GM19025 (cell line): ENCODE measurements at regions not wholly inside any gene's neighbourhood (a gene's known extent, or its start where the extent isn't known, plus 50 kb on each side); places are given as distances from the start of the nearest gene placed in this dataset.
"Not testable (repeated sequence)": the region's sequence is repeated elsewhere in the genome, so short reads cannot be mapped to it uniquely, and the experiment has no call there.

Source experiments
- ATAC-seq: cut with Tn5 transposase; IDR thresholded peaks from one replicate; pipeline ENCODE4 v1.9.1; 2021; ENCODE audit warnings: mild to moderate bottlenecking, low read depth, moderate library complexity; ENCODE audit not compliant: unreplicated experiment

DNA sequence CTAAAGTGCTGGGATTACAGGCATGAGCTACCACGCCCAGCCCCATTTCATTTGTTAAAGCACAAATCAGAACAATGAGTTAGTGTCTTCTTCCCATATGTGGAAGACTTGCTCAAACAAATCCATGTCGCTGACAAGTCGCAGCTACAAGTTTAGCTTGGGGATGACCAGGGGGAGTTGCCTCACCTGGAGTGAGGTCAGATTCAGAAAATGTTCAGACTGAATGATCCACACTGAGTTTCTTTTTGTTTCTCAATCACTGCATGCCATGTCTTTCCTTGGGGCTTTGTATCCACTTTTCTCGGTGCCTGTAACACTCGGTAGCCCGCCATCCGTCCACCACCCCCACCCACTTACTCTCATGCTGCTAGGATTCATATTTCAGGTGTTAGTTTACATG lies 437.3 kb upstream of the DYNLRB2 start:
- no peak for ATAC-seq

DNA sequence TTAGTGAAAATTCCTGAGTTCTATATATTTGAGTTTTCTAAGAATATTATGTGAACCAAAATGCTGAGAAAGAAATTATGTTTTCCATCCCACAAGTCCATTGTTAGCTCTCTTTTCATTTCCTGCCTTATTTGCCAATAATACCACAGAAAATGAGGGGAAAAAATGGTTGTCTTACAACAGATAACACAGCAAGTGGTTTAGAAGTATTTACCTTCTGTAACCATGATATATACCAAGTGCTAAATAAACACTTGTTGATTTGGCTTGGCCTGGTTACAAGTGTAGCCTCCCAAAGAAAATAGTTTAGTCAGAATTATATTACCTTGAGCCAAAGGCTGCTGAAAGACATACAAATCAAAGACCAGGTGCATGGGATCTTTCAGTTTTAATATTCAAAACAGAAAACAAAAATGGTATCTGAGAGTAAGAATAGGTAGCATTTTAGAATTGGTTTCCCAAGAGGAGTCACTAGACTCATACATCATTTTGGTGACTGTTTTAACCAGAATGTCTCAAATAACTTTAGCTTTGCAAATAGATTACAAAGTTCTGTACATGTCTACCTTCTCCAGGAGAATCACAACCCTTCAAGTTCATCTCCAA lies 439.8 kb upstream of the DYNLRB2 start:
- ATAC-seq, result no peak

DNA sequence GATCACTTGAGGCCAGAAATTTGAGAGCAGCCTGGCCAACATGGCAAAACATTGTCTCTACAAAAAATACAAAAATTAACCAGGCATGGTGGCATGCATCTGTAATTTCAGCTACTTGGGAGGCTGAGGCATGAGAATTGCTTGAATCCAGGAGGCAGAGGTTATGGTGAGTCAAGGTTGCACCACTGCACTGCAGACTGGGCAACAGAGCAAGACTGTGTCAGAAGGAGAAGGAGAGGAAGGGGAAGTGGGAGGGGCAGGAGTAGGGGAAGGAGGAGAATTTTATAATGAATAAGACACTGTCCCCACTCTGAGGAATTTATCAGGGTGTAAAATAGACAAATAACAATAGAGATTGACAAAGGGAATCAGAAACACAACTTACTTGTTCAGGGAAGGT lies 440.6 kb upstream of the DYNLRB2 start:
- ATAC-seq, result no peak

DNA sequence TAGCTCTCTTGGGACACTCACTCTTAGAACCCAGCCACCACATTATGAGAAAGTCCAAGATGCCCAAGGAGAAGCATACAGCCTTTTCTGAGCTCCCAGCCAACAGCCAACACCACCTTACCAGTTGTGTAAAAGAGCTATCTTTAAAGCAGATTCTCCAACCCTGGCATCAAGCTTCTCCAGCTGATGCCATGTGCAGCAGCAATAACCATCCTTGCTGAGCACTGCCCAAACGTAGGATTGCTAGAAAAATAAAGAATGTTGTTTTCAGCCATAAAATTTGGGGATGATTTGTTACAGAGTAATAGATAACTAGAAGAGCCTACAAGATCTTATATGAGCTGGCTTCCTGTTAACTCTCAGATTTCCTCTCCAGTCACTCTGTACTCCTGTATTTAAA lies 443.7 kb upstream of the DYNLRB2 start:
- no peak for ATAC-seq

DNA sequence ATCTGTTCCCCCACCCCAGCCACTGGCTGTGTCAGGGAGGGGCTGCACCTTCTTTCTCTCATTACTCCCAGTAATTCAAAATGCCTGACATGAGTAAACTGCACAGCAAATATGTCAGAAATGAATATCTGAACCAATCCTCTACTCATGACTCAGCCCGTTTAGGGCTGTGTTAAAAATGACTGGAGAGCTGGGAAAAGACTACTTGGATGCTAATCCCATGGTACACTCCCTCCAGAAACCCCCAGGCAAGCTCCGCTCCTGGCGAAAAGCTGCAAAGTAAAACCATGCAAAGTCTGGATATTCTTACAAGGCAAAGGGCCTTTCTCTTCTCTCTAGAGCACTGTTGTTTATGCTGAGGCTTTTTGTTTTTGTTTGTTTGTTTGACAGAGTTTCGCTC lies 448.1 kb upstream of the DYNLRB2 start:
- no peak for ATAC-seq

DNA sequence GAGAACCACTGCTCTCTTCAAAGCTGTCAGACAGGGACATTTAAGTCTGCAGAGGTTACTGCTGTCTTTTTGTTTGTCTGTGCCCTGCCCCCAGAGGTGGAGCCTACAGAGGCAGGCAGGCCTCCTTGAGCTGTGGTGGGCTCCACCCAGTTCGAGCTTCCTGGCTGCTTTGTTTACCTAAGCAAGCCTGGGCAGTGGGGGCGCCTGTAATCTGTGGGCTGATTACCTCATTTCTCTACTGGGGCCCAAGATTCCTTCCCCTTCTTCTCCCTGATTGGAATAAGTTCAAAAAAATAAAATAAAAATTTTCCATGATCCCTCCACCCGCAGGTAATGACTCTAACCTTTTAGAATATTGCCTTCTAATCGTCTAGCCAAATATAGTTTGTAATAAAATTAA lies 449.3 kb upstream of the DYNLRB2 start:
- ATAC-seq, result not testable (repeated sequence)

DNA sequence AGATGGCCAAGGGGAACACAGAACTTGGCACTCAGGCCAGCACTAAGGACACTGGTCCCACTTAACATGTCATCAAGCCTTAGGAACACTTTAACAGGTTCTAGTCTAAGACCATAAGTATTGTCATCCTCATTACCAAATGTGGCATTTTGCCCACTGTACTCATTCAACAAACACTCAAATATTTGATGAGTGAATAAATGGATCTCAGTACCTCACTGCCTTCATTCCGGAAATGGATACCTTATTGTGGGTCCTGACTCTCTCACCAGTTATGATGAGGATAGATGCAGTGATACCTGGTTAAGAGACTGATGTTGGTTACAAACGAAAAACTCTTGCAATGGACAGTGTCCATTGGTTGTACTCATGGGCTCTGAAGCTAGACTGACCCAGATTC lies 455.2 kb upstream of the DYNLRB2 start:
- no peak for ATAC-seq

DNA sequence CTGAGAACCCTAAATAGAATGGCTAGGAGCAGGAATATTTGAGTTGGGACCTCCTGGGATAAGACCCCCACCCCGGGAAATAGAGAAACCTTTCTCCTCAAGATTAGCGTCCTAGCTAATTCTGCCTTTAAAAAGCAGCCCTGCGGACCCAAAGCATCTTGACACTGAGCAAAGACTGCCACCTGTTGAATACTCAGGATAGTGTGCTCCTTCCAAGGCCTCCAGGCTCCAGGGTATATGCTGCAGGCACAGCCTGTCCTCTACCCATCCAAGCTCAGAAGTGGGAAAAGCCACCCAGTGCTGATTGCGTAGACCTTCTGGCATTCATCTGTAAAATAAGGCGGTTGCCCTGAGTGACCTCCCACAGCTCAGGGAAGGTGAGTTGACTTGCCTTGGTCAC lies 456.2 kb upstream of the DYNLRB2 start:
- no peak for ATAC-seq

DNA sequence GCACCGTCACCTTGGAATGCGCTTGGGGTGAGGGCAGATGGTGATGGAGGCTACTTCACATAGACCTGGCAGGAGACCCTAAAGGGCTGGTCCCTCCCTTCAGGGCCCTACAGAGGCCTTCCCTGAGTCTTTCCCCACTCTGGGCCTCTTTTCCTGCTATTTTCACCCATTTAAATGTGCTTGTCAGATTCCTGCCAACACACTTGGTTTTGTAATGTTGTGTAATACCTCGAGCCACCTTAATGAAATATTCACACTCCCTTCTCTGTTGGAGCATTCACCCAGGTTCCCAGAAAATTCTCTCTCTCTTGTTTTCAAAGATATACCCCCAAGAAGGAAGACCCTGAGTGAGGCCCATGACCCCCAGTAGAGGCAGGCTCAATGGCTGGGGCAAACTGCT lies 456.6 kb upstream of the DYNLRB2 start:
- no peak for ATAC-seq

DNA sequence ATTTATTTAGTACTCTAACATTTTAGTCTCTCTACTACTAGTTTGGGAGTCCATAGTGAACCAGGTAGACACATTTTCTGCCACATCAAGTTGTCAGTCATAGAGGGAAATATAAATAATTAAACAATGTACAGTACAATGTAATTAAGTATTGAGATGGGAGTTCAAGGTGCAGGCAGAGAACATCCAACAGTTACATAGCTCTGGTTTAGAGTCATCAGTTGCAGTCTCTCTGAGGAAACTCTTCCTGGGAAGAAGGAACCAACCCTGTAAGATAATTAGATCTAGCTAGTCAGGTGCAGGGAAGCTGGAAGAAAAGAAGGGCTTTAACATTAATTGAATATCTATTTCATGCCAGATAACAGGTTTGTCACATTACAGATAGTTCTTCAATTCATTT lies 457.9 kb upstream of the DYNLRB2 start:
- no peak for ATAC-seq

DNA sequence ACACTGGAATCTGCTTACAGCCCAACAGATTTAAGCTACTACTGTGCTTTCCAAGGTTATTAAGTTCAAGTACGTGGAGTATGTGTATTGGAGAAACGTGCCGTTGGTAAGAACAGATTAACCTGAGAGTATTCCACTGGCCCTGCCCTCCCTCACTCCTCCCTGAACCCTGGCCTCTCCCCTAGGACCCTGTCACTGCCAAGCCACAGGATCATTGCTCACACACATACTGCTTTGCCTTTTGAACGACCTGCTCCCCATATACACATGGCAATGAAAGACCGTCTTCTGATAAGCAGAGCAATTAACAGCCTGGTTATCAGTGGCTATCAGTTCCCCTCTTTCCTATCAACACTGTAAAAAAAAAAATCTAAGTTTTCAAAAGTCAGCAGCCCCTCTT lies 458.9 kb upstream of the DYNLRB2 start:
- ATAC-seq, result no peak

DNA sequence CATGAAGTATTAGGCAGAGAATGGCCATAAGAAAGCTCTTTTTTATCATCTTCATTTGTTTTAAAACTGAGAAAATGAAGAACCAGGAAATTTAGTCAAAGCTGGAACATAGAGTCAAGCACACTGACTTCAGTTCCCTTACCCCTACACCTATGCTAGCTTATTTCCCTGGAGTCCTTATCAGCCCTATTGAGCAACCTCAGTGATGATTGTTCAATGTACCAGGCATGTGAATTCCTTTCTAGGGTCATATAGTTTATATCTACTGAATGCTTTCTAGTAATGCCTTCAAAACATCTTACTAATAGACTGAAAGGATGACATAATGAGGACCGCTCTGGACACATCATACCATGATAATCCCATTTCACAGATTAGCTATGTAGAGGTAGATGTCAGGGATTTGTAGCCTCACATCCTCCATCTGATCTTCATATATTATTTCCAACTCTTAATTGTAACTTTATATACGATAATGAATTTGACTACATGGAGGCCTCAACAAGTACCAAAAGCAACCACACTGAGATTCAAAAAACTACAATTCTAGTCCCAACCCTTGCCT lies 460.4 kb upstream of the DYNLRB2 start:
- no peak for ATAC-seq

DNA sequence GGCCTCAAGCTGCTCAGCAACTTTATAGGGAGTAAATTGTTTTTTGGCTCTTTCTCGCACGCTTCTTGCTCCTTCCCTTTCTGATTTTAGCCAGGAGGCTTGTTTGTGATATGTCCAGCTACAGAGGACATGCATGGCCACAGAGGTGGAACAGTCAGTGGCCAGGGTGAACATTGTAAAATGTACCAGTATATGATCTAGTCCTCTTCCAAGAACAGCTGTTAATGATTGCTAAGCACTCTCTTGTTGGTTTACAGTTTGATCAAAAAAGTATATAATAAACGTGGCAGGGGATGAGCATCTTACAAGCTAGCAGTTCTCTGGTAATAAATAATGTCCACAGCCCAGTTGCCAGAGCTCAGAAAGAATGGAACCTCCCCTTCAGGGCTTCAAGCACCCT lies 461.7 kb upstream of the DYNLRB2 start:
- ATAC-seq, result no peak

DNA sequence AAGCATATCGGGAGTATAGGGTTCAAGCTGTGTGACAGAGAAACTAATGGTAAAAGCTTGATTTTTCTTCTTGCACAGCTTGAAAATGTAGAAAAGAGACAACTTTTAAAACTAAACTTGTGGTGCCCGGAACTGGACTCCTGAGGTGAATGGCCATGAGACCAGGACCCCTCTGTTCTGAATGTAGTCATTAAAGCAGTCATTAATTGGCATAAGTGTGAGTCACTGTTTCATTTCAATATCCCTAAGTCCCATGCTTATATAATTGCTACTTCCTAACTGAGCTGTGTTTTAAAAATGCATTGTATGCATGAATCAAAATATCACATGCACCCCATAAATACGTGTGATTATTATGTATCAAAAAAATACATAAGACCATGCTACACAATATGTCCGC lies 463.1 kb upstream of the DYNLRB2 start:
- no peak for ATAC-seq

DNA sequence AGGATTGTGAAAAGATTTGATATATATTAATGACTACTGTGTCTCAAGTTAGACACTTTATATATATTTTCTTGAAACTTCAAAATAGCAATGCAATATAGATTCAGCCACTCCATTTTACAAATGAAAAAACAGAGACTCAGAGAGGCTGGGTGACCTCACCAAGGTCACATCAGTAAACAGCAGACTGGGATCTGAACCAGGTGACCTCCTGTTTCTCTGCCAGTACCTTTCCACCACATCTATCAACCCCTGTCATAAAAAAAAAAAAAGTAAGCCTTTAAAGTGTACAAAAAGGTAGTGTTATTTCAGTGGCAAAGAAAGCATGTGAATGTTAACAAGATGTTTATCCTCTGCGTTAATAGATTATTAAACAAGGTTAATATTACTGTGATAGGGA lies 466.5 kb upstream of the DYNLRB2 start:
- no peak for ATAC-seq

DNA sequence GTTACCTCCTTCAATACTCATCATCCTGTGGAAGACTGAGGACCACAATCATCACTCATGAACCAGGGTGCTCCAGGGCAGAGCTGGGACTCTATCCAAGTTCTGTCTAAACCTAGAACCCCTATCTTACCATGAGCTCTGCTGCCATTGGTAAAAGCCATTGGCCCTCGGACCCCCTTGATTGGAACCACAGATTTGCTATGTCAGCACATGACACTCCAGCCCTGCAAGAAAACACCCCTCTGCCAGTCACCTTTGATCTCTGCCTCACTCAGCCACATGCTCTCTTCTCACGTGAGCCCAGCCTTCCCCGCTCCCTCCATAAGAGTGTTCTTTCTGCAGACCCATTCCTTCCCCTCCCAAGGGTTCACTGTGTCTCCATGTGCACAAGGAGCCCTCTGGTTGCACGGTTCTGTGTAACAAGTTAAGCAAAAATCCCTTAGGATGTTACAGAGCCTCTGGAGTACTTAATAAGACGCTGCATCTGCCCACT lies 468.8 kb upstream of the DYNLRB2 start:
- no peak for ATAC-seq

DNA sequence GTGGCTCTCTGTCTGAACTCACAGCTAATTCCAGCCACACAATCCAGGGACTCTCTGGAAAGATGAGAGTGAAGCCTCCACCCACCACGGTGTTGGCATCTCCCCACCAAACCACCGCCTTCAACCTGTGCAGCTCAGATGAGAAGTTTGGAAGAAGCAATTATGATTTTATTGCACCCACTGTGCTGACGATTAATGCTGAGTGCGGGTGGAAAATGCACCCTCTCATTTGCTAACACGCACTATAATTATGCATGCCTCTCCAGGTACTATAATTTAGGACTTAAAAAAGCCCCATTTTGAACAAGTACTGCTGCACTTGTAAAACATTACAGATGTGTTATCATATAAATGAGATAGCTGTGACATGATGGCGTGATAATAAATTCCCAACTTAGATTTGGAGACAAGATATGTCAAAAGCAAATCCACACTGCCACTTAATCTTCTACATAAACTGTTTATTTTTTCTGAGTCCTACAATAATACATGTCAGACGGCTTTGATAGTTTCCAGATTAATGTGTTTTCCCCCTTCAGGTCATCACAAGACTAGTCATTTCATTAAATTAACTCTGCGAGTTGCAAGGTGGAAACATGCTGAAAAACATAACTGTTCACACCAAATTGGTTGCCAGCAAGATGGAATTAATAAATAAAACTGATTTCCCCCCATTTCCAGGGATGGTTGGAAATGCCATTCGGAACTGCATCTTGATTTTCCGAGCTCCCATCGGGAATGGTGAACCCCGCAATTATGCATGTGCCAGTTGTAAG lies 466.5 kb upstream of the MAF start:
- no peak for ATAC-seq

DNA sequence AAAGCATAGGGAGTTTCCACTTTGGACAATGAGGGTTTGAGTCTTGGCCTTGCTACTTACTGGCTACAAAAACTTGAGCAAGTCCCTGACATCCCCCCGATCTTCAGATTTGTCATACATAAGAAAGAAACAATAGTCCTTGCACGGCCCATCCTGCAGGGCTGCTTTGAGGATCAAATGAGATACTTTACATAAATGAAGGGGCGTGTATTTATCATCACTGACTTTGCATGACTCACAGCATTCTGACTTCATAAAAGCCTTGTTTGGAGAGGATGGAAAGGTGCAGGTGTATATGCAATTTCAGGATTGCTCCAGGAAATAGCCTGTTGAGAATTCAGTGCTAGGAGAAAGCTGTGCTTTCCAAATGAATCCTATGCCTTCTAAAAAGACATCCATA lies 465.0 kb upstream of the MAF start:
- no peak for ATAC-seq

DNA sequence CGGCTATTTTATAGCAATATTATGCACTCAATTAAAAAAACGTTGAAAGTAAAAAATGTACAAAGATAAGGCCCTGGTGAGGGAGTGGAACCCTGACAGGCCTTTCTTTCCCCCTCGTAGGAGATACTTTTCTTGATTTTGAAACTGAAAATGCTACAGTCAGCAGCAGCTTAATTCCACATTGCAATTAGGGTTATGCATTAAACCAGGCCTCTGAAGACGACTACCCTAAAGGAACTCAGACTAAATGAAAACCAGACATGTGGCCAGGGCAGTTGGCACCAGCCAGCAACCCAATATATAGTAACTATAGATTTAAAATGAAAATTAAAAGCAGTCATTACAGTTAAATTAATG lies 463.2 kb upstream of the MAF start:
- no peak for ATAC-seq

DNA sequence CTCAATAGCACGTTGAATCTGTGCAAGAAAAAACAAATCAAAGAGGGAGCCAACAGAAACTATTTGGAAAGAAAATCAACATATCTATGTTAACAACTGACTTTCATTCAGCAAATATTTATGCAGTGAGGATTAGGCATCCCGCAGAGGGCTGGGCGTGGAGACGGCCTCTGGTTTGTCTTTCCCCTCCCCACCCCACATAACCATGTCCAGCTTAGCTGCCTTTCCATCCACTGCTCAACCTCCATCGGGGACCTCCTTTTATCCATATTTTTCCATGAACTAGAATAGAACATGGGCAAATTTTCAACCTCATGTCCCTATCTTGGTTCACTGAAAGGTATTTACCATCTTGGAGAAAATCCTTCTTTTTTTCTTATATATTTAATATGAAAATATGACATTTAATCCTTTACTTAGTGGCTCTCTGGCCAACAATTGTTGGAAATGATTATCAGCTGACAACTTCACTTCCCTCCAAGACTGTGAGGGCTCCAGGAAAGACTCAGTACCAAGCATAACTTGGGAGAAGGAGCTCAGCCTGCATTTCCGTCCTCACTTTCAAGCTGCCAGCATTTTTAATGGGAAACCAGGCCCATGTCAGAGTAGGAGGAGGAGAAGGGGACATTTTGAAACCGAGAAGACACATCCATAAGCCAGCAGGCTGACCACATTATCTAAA lies 462.6 kb upstream of the MAF start:
- ATAC-seq, result no peak

DNA sequence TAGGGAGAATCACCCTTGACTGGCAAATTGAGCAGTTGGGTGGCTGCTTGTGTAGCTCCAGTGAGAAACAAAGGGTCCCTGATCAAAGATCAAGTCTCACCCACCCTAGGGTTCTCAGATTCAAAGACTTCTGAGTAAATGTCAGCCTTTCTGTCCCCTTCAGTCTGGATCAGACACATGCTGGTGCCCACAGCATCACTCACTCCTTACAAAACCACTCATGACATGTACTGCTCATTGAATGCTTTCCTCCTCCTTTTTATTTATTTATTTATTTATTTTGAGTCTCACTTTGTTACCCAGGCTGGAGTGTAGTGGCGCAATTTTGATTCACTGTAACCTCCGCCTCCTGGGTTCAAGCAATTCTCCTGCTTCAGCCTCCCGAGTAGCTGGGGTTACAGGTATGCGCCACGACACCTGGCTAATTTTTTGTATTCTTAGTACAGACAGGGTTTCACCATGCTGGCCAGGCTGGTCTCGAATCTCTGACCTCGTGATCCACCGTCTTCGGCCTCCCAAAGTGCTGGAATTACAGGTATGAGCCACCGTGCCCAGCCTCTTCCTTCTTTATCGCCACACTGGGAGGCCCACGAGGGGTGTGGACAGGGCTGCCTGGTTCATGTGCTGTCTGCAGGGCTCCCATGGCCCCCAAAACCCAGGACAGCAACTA lies 462.0 kb upstream of the MAF start:
- no peak for ATAC-seq
